Uterus (tissue), 3 donors: ENCODE measurements at regions not wholly inside any gene's neighbourhood (a gene's known extent, or its start where the extent isn't known, plus 50 kb on each side); places are given as distances from the start of the nearest gene placed in this dataset.

Source experiments
- DNase-seq, 2 donors: peaks; one replicate each; pipeline ENCODE4 v3.0.0-alpha.2; 2019 to 2020
- H3K27ac ChIP-seq, 2 donors: fragments of 200-600 bp; sonication (generic); 1 replicate in 1 of 2; 2 replicates in 1 of 2; pipeline ENCODE4 v1.5.1; 2016 to 2018
- H3K27me3 ChIP-seq, 2 donors: fragments of 200-600 bp; sonication (generic); one replicate each; pipeline ENCODE4 v1.5.1; 2018 to 2019; ENCODE audit warnings: control low read depth in 1 of 2
- H3K36me3 ChIP-seq, 2 donors: fragments of 200-600 bp; sonication (generic); one replicate each; pipeline ENCODE4 v1.5.1; 2019; ENCODE audit warnings: control low read depth in 1 of 2
- H3K4me1 ChIP-seq, 2 donors: fragments of 200-600 bp; sonication (generic); one replicate each; pipeline ENCODE4 v1.5.1; 2018 to 2019; ENCODE audit warnings: control low read depth in 1 of 2
- H3K4me3 ChIP-seq, 2 donors: fragments of 200-600 bp; sonication (generic); 1 replicate in 1 of 2; 2 replicates in 1 of 2; pipeline ENCODE4 v1.5.1; 2018 to 2019; ENCODE audit warnings: mild to moderate bottlenecking in 1 of 2
- H3K9me3 ChIP-seq, 2 donors: fragments of 200-600 bp; sonication (generic); one replicate each; pipeline ENCODE4 v1.5.1; 2019; ENCODE audit warnings: control low read depth in 1 of 2
- POLR2A ChIP-seq, 2 donors: fragments of 450-650 bp; IDR thresholded peaks; one replicate each; pipeline ENCODE4 v1.6.1; 2016; ENCODE audit warnings: antibody characterized with exemption in 2 of 2, mild to moderate bottlenecking in 1 of 2, moderate library complexity in 1 of 2
- intact Hi-C: fragments of 100-400 bp; cut with DNase I; formaldehyde crosslinking; loops from one replicate; pipeline ENCODE4 v1.15.1; 2023; ENCODE audit warnings: low total_unique reads
- TF ChIP-seq, protein P1 (sequence below), 4 experiments: fragments of 200-600 bp in 2 of 4; fragments of 450-650 bp in 2 of 4; sonication (generic) in 2 of 4; IDR thresholded peaks; one replicate each; pipeline ENCODE4 v1.5.1; 2016 to 2019; ENCODE audit warnings: antibody characterized with exemption in 4 of 4, mild to moderate bottlenecking in 2 of 4, moderate library complexity in 1 of 4
- donor health status: DM: yes; HTN: yes; CAD: no.

DNA sequence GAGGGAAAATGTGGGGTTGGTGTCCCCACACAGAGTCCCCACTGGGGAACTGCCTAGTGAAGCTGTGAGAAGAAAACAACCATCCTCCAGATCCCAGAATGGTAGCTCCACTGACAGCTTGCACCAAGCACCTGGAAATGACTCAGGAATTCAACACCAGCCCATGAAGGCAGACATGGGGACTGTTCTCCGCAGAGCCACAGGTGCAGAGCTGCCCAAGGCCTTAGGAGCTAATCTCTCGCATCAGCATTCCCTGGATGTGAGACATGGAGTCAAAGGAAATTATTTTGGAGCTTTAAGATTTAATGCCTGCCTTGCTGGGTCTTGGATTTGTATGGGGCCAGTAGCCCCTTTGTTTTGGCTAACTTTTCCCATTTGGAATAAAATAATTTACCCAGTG is 367.9 kb downstream of the FAM133A start:
- intact Hi-C loops, result no loop called here
- Histone ChIP-seq H3K27ac (no peak overlapping the region), H3K9me3 (no peaks in the 10 kb centered on the region), H3K27me3 (peaks cover 0 to 3% of the 10 kb centered on the region in 2 donors), H3K4me1 (no peaks in the 10 kb centered on the region), H3K4me3 (no peak overlapping the region), H3K36me3 (no peaks in the 10 kb centered on the region)
- no peak for DNase-seq
- TF ChIP-seq, protein P1, sequence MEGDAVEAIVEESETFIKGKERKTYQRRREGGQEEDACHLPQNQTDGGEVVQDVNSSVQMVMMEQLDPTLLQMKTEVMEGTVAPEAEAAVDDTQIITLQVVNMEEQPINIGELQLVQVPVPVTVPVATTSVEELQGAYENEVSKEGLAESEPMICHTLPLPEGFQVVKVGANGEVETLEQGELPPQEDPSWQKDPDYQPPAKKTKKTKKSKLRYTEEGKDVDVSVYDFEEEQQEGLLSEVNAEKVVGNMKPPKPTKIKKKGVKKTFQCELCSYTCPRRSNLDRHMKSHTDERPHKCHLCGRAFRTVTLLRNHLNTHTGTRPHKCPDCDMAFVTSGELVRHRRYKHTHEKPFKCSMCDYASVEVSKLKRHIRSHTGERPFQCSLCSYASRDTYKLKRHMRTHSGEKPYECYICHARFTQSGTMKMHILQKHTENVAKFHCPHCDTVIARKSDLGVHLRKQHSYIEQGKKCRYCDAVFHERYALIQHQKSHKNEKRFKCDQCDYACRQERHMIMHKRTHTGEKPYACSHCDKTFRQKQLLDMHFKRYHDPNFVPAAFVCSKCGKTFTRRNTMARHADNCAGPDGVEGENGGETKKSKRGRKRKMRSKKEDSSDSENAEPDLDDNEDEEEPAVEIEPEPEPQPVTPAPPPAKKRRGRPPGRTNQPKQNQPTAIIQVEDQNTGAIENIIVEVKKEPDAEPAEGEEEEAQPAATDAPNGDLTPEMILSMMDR (IDR thresholded peaks at IDR 0.05), result no peak
- no peak for TF ChIP-seq POLR2A (IDR thresholded peaks at IDR 0.05)

DNA sequence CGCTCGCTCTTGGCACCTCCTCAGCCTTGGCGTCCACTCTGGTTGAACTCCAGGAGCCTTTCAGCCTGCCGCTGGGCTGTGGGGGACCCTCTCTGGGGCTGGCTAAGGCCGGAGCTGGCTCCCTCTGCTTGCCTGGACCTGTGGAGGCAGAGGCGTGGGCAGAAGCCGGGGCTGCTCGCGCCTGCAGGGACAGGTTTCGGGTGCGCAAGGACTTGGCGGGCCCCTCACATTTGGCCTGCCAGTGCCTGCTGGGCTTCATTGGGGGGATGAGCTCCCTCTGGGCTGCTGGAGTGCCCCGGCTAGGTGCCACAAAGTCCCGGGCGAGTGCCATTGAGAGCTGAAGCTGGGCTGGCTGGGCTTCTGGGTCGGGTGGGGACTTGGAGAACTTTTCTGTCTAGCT is 371.7 kb downstream of the FAM133A start:
- Histone ChIP-seq H3K4me1 (no peaks in the 10 kb centered on the region), H3K4me3 (no peak overlapping the region), H3K36me3 (no peaks in the 10 kb centered on the region), H3K9me3 (no peaks in the 10 kb centered on the region), H3K27ac (no peak overlapping the region), H3K27me3 (peaks cover 0 to 3% of the 10 kb centered on the region in 2 donors)
- intact Hi-C loops, result no loop called here
- DNase-seq, result no peak
- TF ChIP-seq, protein P1 (IDR thresholded peaks at IDR 0.05), result no peak
- TF ChIP-seq POLR2A (IDR thresholded peaks at IDR 0.05), result no peak

DNA sequence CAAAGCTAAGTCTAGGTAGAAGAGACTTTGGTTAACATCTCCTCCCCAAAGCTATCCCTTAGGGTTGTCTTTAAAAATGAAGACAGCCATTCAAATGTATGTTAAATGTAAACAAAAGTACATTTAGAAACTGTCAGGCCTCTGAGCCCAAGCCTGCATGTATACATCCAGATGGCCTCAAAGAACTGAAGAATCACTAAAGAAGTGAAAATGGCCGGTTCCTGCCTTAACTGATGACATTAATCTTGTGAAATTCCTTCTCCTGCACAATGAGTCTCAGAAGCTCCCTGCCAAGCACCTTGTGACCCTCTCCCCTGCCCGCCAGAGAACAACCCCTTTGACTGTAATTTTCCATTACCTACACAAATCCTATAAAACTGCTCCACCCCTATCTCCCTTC is 377.9 kb downstream of the FAM133A start:
- no peak for DNase-seq
- intact Hi-C loops, result no loop called here
- Histone ChIP-seq H3K4me1 (no peaks in the 10 kb centered on the region), H3K36me3 (no peaks in the 10 kb centered on the region), H3K27ac (no peak overlapping the region), H3K27me3 (no peaks in the 10 kb centered on the region), H3K9me3 (no peaks in the 10 kb centered on the region), H3K4me3 (no peak overlapping the region)
- no peak for TF ChIP-seq POLR2A (IDR thresholded peaks at IDR 0.05)
- TF ChIP-seq, protein P1 (IDR thresholded peaks at IDR 0.05), result no peak

DNA sequence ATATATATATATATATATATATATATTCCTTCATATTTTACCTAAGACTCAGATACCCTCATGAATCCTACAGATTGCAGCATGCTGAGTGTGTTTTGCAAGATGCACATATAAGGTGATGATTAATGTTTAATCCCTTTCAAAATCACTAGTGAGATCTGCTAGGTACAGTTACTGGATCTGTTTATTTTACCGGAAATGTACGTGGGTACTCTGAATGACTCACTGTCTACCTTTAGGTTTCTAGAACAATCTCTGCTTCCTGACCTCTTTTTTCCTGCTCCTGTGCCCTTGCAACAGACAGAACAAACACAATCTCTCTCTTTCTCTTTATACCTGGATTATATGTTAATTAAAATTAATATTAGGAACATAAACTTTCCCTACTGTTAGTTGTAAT is 379.6 kb downstream of the FAM133A start:
- Histone ChIP-seq H3K36me3 (no peaks in the 10 kb centered on the region), H3K27me3 (no peaks in the 10 kb centered on the region), H3K4me1 (no peaks in the 10 kb centered on the region), H3K9me3 (no peaks in the 10 kb centered on the region), H3K27ac (no peak overlapping the region), H3K4me3 (no peak overlapping the region)
- intact Hi-C loops, result no loop called here
- no peak for DNase-seq
- no peak for TF ChIP-seq POLR2A (IDR thresholded peaks at IDR 0.05)
- TF ChIP-seq, protein P1 (IDR thresholded peaks at IDR 0.05), result no peak

DNA sequence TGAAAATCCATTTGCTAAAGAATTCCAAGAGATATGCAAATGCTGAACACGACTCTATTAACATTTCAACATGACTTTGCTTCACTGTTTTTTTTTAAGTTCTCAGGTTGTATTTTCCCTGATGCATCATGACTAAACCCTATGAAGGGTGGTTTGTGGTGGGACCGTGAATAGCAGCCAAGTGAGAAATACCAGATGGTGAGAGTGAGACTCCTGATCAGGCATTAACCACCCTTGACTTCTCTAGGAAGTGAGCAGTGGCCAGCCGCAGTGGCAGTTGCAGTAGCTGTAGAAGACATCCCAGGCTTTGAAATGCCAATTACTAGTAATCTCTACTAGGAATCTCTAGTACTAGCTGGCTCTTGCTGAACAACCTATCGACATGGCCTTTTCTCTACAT is 383.4 kb downstream of the FAM133A start:
- Histone ChIP-seq H3K27ac (no peak overlapping the region), H3K4me1 (no peaks in the 10 kb centered on the region), H3K27me3 (peaks cover 0 to 3% of the 10 kb centered on the region in 2 donors), H3K36me3 (no peaks in the 10 kb centered on the region), H3K9me3 (no peaks in the 10 kb centered on the region), H3K4me3 (no peak overlapping the region)
- intact Hi-C loops, result no loop called here
- TF ChIP-seq POLR2A (IDR thresholded peaks at IDR 0.05), result no peak
- TF ChIP-seq, protein P1 (IDR thresholded peaks at IDR 0.05), result no peak
- DNase-seq, result no peak
